Right lobe of liver (tissue), 4 donors: ENCODE measurements at regions not wholly inside any gene's neighbourhood (a gene's known extent, or its start where the extent isn't known, plus 50 kb on each side); places are given as distances from the start of the nearest gene placed in this dataset.

Source experiments
- POLR2A ChIP-seq: fragments of 450-650 bp; IDR thresholded peaks from one replicate; pipeline ENCODE4 v1.6.1; 2017; ENCODE audit warnings: antibody characterized with exemption, mild to moderate bottlenecking
- TF ChIP-seq, protein P1 (sequence below), 4 donors: fragments of 200-600 bp in 3 of 4; fragments of 450-650 bp in 1 of 4; IDR thresholded peaks; one replicate each; pipeline versions ENCODE4 v1.5.1 to v1.8.0; 2016 to 2022; ENCODE audit warnings: antibody characterized with exemption in 4 of 4, mild to moderate bottlenecking in 2 of 4
- donor health status: DM: no; HTN: no; CAD: no.
- donor health status: DM: no; HTN: no; CAD: no.
- donor health status: DM: no; HTN: yes; CAD: no.

DNA sequence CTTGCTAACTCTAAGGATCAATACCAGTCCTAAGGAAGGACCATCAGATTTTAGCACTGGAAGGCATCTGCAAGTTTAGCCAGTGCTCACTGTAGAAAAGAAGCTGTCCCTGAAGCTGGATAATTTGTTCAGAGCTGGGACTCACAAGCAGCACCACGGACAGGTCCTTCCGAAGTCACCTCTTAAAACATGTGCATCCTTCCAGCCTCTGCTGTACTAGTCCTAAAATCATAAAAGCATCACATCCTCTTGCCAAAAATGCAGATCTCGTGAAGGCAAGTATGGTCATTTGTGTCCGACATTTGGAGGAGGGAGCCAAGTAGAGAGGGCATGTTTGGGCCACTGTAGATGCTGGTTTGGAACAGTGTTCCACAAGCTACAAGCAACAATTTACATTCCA is 506.9 kb downstream of the RBFOX1 start:
- TF ChIP-seq POLR2A, result no peak
- TF ChIP-seq, protein P1, sequence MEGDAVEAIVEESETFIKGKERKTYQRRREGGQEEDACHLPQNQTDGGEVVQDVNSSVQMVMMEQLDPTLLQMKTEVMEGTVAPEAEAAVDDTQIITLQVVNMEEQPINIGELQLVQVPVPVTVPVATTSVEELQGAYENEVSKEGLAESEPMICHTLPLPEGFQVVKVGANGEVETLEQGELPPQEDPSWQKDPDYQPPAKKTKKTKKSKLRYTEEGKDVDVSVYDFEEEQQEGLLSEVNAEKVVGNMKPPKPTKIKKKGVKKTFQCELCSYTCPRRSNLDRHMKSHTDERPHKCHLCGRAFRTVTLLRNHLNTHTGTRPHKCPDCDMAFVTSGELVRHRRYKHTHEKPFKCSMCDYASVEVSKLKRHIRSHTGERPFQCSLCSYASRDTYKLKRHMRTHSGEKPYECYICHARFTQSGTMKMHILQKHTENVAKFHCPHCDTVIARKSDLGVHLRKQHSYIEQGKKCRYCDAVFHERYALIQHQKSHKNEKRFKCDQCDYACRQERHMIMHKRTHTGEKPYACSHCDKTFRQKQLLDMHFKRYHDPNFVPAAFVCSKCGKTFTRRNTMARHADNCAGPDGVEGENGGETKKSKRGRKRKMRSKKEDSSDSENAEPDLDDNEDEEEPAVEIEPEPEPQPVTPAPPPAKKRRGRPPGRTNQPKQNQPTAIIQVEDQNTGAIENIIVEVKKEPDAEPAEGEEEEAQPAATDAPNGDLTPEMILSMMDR (IDR thresholded peaks at IDR 0.05), result no peak
